ENCODE measurements at regions not wholly inside any gene's neighbourhood (a gene's known extent, or its start where the extent isn't known, plus 50 kb on each side); places are given as distances from the start of the nearest gene placed in this dataset.

DNA sequence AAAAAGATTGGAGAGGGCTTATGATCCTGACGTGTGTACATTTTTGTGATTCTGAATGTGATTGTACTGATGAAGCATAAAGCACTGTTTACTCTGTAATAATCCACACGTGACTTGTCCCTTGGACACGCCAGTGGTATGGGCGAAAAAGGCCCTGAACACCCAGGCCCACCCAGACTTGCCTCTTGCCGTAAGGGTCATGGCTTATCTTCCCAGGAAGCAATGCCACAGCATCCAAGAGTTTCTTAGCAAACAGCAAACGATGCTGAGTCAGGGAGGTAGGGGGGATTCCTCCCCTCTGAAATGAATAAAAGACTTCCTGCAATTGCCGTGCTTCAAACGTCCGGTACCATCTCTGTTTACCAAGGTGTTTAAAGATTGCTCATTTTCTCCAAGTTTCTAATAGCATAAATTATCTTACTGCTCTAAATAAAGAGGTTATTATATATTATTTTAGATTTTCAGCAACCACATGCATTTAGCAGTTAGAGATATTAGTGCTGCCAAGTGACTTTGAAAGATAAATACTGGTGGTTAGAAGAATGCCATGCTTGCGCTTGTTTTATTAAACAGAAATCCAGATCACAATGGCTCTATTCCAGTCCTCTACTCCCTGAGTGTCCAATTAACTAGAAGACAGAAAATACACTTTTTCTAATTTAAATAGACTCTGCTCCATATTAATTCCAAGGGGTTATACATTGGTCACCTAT lies 212.8 kb upstream of the CST7 start:
- TF ChIP-seq EZH2 (IDR thresholded peaks at IDR 0.05; ENCODE audit: low read depth), result no peak
- TF ChIP-seq, protein P1, sequence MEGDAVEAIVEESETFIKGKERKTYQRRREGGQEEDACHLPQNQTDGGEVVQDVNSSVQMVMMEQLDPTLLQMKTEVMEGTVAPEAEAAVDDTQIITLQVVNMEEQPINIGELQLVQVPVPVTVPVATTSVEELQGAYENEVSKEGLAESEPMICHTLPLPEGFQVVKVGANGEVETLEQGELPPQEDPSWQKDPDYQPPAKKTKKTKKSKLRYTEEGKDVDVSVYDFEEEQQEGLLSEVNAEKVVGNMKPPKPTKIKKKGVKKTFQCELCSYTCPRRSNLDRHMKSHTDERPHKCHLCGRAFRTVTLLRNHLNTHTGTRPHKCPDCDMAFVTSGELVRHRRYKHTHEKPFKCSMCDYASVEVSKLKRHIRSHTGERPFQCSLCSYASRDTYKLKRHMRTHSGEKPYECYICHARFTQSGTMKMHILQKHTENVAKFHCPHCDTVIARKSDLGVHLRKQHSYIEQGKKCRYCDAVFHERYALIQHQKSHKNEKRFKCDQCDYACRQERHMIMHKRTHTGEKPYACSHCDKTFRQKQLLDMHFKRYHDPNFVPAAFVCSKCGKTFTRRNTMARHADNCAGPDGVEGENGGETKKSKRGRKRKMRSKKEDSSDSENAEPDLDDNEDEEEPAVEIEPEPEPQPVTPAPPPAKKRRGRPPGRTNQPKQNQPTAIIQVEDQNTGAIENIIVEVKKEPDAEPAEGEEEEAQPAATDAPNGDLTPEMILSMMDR (conservative IDR thresholded peaks at IDR 0.05), result no peak

Data from PC-9 (cell line).